Renal cortex interstitium (tissue), 11 donors: ENCODE measurements at regions not wholly inside any gene's neighbourhood (a gene's known extent, or its start where the extent isn't known, plus 50 kb on each side); places are given as distances from the start of the nearest gene placed in this dataset.
"Not testable (repeated sequence)": the region's sequence is repeated elsewhere in the genome, so short reads cannot be mapped to it uniquely, and the experiment has no call there.

Experiments used
- DNase-seq, 11 donors: peaks; one replicate each; pipeline ENCODE4 v3.0.0-alpha.2; 2013; ENCODE audit warnings: low read depth in 9 of 11, low spot score in 4 of 11; ENCODE audit errors: extremely low read depth in 1 of 11

- no peak for DNase-seq
Observed at GRCh38 chr5:96120120-96120519, 158.5 kb upstream of the ELL2 start.

- DNase-seq: no peak
Observed at GRCh38 chr5:96117771-96118651, 156.4 kb upstream of the ELL2 start.

- no peak for DNase-seq
Observed at GRCh38 chr5:96115147-96115807, 153.6 kb upstream of the ELL2 start.

GRCh38 chr5:96114736-96115135, 153.1 kb upstream of the ELL2 start:
- DNase-seq: no peak

GRCh38 chr5:96113170-96113939, 151.7 kb upstream of the ELL2 start:
- no peak for DNase-seq

- DNase-seq: no peak
Observed at GRCh38 chr5:96112703-96113102, 151.1 kb upstream of the ELL2 start.

- DNase-seq: no peak
Observed at GRCh38 chr5:96112123-96112670, 150.5 kb upstream of the ELL2 start.

GRCh38 chr5:96111080-96111756, 149.6 kb upstream of the ELL2 start:
- no peak for DNase-seq

- DNase-seq: no peak
Observed at GRCh38 chr5:96110300-96110699, 148.6 kb upstream of the ELL2 start.

GRCh38 chr5:96108629-96109028, 147.0 kb upstream of the ELL2 start:
- not testable (repeated sequence) for DNase-seq

GRCh38 chr5:96103829-96104228, 142.2 kb upstream of the ELL2 start:
- not testable (repeated sequence) for DNase-seq

GRCh38 chr5:96101358-96102089, 139.9 kb upstream of the ELL2 start:
- DNase-seq: no peak

GRCh38 chr5:96097488-96097887, 135.8 kb upstream of the ELL2 start:
- not testable (repeated sequence) for DNase-seq

GRCh38 chr5:96096724-96097123, 135.1 kb upstream of the ELL2 start:
- DNase-seq: no peak

- DNase-seq: no peak
Observed at GRCh38 chr5:96094904-96095303, 133.3 kb upstream of the ELL2 start.

- no peak for DNase-seq
Observed at GRCh38 chr5:96093890-96094381, 132.3 kb upstream of the ELL2 start.

- no peak for DNase-seq
Observed at GRCh38 chr5:96093340-96093739, 131.7 kb upstream of the ELL2 start.

GRCh38 chr5:96091874-96092273, 130.2 kb upstream of the ELL2 start:
- DNase-seq: no peak
